HEK293 (cell line): ENCODE measurements at regions not wholly inside any gene's neighbourhood (a gene's known extent, or its start where the extent isn't known, plus 50 kb on each side); places are given as distances from the start of the nearest gene placed in this dataset.

Experiments used
- ATF2 ChIP-seq: fragments of 450-650 bp; formaldehyde crosslinking; IDR thresholded peaks from 2 replicates; pipeline ENCODE4 v1.5.1; 2016; ENCODE audit warnings: missing biosample characterization, missing genetic modification characterization, low read depth
- FEZF1 ChIP-seq: fragments of 450-650 bp; formaldehyde crosslinking; IDR thresholded peaks from 2 replicates; pipeline ENCODE4 v1.5.1; 2016; ENCODE audit warnings: missing biosample characterization, missing genetic modification characterization
- GLIS2 ChIP-seq: fragments of 450-650 bp; formaldehyde crosslinking; IDR thresholded peaks from 2 replicates; pipeline ENCODE4 v1.5.1; 2016; ENCODE audit warnings: missing biosample characterization, missing genetic modification characterization
- KLF16 ChIP-seq: fragments of 450-650 bp; formaldehyde crosslinking; IDR thresholded peaks from 2 replicates; pipeline ENCODE4 v1.5.1; 2017; ENCODE audit warnings: missing biosample characterization, missing genetic modification characterization
- PRDM10 ChIP-seq: fragments of 450-650 bp; formaldehyde crosslinking; IDR thresholded peaks from 2 replicates; pipeline ENCODE4 v1.5.1; 2016; ENCODE audit warnings: missing biosample characterization, missing genetic modification characterization
- TRIM28 ChIP-seq: IDR thresholded peaks from 2 replicates; pipeline ENCODE4 v1.6.1; 2011; ENCODE audit warnings: low read length, control low read depth, borderline replicate concordance
- YY2 ChIP-seq: fragments of 450-650 bp; formaldehyde crosslinking; IDR thresholded peaks from 2 replicates; pipeline ENCODE4 v1.5.1; 2016; ENCODE audit warnings: missing biosample characterization, missing genetic modification characterization
- ZBTB11 ChIP-seq: fragments of 450-650 bp; formaldehyde crosslinking; conservative IDR thresholded peaks from 2 replicates; pipeline ENCODE4 v1.5.1; 2016; ENCODE audit warnings: low read depth, missing biosample characterization, missing genetic modification characterization
- ZIC2 ChIP-seq: fragments of 450-650 bp; formaldehyde crosslinking; IDR thresholded peaks from 2 replicates; pipeline ENCODE4 v1.5.1; 2016; ENCODE audit warnings: missing biosample characterization, missing genetic modification characterization
- ZNF146 ChIP-seq: fragments of 450-650 bp; formaldehyde crosslinking; IDR thresholded peaks from 2 replicates; pipeline ENCODE4 v1.5.1; 2016; ENCODE audit warnings: missing biosample characterization, missing genetic modification characterization
- ZNF184 ChIP-seq: fragments of 450-650 bp; IDR thresholded peaks from 2 replicates; pipeline ENCODE4 v1.5.1; 2018; ENCODE audit warnings: missing biosample characterization, mild to moderate bottlenecking, missing genetic modification characterization
- ZNF2 ChIP-seq: fragments of 450-650 bp; formaldehyde crosslinking; IDR thresholded peaks from 2 replicates; pipeline ENCODE4 v1.5.1; 2016; ENCODE audit warnings: missing biosample characterization, missing genetic modification characterization
- ZNF341 ChIP-seq: fragments of 450-650 bp; formaldehyde crosslinking; IDR thresholded peaks from 2 replicates; pipeline ENCODE4; 2016; ENCODE audit warnings: low read depth, missing biosample characterization, missing genetic modification characterization
- ZNF354C ChIP-seq: fragments of 450-650 bp; formaldehyde crosslinking; IDR thresholded peaks from 2 replicates; pipeline ENCODE4 v1.5.1; 2016; ENCODE audit warnings: missing biosample characterization, missing genetic modification characterization, low read depth, borderline replicate concordance
- ZNF394 ChIP-seq: fragments of 450-650 bp; formaldehyde crosslinking; IDR thresholded peaks from 2 replicates; pipeline ENCODE4 v1.5.1; 2016; ENCODE audit warnings: missing biosample characterization, missing genetic modification characterization, mild to moderate bottlenecking, moderate library complexity, borderline replicate concordance
- ZNF433 ChIP-seq: fragments of 450-650 bp; formaldehyde crosslinking; IDR thresholded peaks from 2 replicates; pipeline ENCODE4 v1.5.1; 2016; ENCODE audit warnings: missing biosample characterization, missing genetic modification characterization, low read depth
- ZNF510 ChIP-seq: fragments of 450-650 bp; formaldehyde crosslinking; IDR thresholded peaks from 2 replicates; pipeline ENCODE4 v1.5.1; 2018; ENCODE audit warnings: mild to moderate bottlenecking, missing genetic modification characterization, missing biosample characterization; ENCODE audit not compliant: insufficient replicate concordance
- ZNF558 ChIP-seq: fragments of 450-650 bp; formaldehyde crosslinking; IDR thresholded peaks from 2 replicates; pipeline ENCODE4 v1.5.1; 2016; ENCODE audit warnings: missing biosample characterization, missing genetic modification characterization
- ZNF639 ChIP-seq: fragments of 450-650 bp; formaldehyde crosslinking; IDR thresholded peaks from 2 replicates; pipeline ENCODE4 v1.5.1; 2016; ENCODE audit warnings: missing biosample characterization, missing genetic modification characterization
- ZNF658 ChIP-seq: fragments of 450-650 bp; formaldehyde crosslinking; IDR thresholded peaks from 2 replicates; pipeline ENCODE4; 2016; ENCODE audit warnings: missing biosample characterization, missing genetic modification characterization
- ZNF660 ChIP-seq: fragments of 450-650 bp; IDR thresholded peaks from 2 replicates; pipeline ENCODE4 v1.5.1; 2018; ENCODE audit warnings: missing biosample characterization, mild to moderate bottlenecking, missing genetic modification characterization
- ZNF704 ChIP-seq: fragments of 450-650 bp; formaldehyde crosslinking; IDR thresholded peaks from 2 replicates; pipeline ENCODE4 v1.5.1; 2016; ENCODE audit warnings: missing biosample characterization, missing genetic modification characterization
- ZNF707 ChIP-seq: fragments of 450-650 bp; formaldehyde crosslinking; IDR thresholded peaks from 2 replicates; pipeline ENCODE4 v1.5.1; 2016; ENCODE audit warnings: missing biosample characterization, missing genetic modification characterization
- ZNF792 ChIP-seq: fragments of 450-650 bp; formaldehyde crosslinking; IDR thresholded peaks from 2 replicates; pipeline ENCODE4 v1.5.1; 2016; ENCODE audit warnings: missing biosample characterization, missing genetic modification characterization
- ZSCAN23 ChIP-seq: fragments of 450-650 bp; formaldehyde crosslinking; IDR thresholded peaks from 2 replicates; pipeline ENCODE4 v1.5.1; 2016; ENCODE audit warnings: missing biosample characterization, missing genetic modification characterization
- TF ChIP-seq, protein P1 (sequence below): sonication (generic); formaldehyde crosslinking; IDR thresholded peaks from 2 replicates; pipeline ENCODE4 v1.8.1; 2022; ENCODE audit warnings: mild to moderate bottlenecking, moderate library complexity, missing genetic modification reagents
- TF ChIP-seq, protein P2 (sequence below): fragments of 450-650 bp; formaldehyde crosslinking; IDR thresholded peaks from 2 replicates; pipeline ENCODE4 v1.5.1; 2016; ENCODE audit warnings: missing biosample characterization, missing genetic modification characterization

DNA sequence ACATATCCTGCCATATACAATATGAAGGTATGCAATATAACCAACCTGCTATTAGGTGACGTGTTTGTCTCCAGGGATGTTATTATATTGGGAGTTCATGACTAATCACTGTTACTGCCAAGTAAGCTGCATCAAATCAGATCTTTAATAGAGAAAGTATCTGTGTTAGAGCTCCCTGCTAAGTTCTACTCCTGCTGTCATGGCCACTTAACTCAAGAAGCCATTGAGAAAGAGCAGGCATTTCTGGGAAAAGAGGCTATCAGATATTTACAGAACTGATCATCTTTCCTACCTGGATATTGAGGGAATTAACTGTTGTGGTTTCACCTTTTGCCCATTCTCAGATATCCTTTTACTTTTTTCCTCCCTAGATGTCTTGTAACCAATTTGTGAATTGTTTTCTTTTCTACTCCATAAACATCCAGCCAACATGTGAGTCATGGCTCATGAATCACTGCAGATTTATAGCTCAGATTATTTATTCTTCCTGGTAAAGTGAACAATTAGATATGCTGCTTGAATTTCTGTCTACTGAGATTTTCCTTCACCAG lies 634.8 kb upstream of the FAM174A start (continued):
- TF ChIP-seq KLF16 (tag by site-specific recombination) (peak; percentile 26; the same call in 1 of the 2 replicates), ZNF2 (tag by site-specific recombination) (peak; percentile 83), YY2 (tag by site-specific recombination) (no peak), FEZF1 (tag by site-specific recombination) (peak; percentile 100), ZNF558 (tag by site-specific recombination) (peak; percentile 83), ZNF510 (tag by site-specific recombination) (no peak), ZNF146 (tag by site-specific recombination) (peak; percentile 64; the same call in 1 of the 2 replicates), ZNF792 (no peak), ZNF184 (tag by site-specific recombination) (peak; percentile 58; the same call in 1 of the 2 replicates), ZNF707 (tag by site-specific recombination) (no peak), ZNF704 (tag by site-specific recombination) (no peak), ZNF394 (tag by site-specific recombination) (peak; percentile 92), ZNF341 (tag by site-specific recombination) (no peak), ATF2 (tag by site-specific recombination) (peak; percentile 46; the same call in 1 of the 2 replicates), ZNF354C (no peak), ZBTB11 (tag by site-specific recombination) (no peak; the same call in 1 of the 2 replicates), GLIS2 (tag by site-specific recombination) (0 out of 2 replicates have a peak, but pooled peaks have one; percentile 43), PRDM10 (tag by site-specific recombination) (peak; percentile 41), ZNF660 (tag by site-specific recombination) (peak; percentile 99), ZNF658 (tag by site-specific recombination) (no peak), ZNF639 (tag by site-specific recombination) (peak; percentile 98), ZSCAN23 (peak; percentile 98), ZNF433 (tag by site-specific recombination) (no peak), TRIM28 (peak; percentile 78; the same call in 1 of the 2 replicates), ZIC2 (tag by site-specific recombination) (peak; percentile 61; the same call in 1 of the 2 replicates)
- TF ChIP-seq, protein P1, sequence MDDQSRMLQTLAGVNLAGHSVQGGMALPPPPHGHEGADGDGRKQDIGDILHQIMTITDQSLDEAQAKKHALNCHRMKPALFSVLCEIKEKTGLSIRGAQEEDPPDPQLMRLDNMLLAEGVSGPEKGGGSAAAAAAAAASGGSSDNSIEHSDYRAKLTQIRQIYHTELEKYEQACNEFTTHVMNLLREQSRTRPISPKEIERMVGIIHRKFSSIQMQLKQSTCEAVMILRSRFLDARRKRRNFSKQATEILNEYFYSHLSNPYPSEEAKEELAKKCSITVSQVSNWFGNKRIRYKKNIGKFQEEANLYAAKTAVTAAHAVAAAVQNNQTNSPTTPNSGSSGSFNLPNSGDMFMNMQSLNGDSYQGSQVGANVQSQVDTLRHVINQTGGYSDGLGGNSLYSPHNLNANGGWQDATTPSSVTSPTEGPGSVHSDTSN: no peak
- TF ChIP-seq, protein P2, sequence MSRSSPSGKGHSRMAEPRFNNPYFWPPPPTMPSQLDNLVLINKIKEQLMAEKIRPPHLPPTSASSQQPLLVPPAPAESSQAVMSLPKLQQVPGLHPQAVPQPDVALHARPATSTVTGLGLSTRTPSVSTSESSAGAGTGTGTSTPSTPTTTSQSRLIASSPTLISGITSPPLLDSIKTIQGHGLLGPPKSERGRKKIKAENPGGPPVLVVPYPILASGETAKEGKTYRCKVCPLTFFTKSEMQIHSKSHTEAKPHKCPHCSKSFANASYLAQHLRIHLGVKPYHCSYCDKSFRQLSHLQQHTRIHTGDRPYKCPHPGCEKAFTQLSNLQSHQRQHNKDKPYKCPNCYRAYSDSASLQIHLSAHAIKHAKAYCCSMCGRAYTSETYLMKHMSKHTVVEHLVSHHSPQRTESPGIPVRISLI: peak; percentile 99
